H1 (cell line): ENCODE measurements at regions not wholly inside any gene's neighbourhood (a gene's known extent, or its start where the extent isn't known, plus 50 kb on each side); places are given as distances from the start of the nearest gene placed in this dataset.

Source experiments
- CTCF ChIA-PET: fragments of 300-600 bp; sonication (Branson Sonifier 250); formaldehyde crosslinking; loops from one replicate; lab custom pipeline; 2021; ENCODE audit not compliant: partially characterized antibody; lab: Charles Lee
- POLR2A ChIA-PET: fragments of 300-600 bp; sonication (Branson Sonifier 250); formaldehyde crosslinking; loops from one replicate; lab custom pipeline; 2021; ENCODE audit warnings: inconsistent platforms; ENCODE audit not compliant: partially characterized antibody; lab: Charles Lee
- DNase-seq, 2 experiments: peaks; one replicate each; pipeline versions ENCODE4 v3.0.0 to v3.0.0-alpha.2; 2010 to 2022; ENCODE audit warnings: low spot score in 2 of 2, low read depth in 1 of 2, mixed read lengths in 1 of 2
- FAIRE-seq: peaks from 2 replicates; lab custom pipeline; 2011; peaks lifted over from hg19 to GRCh38; lab: Jason Lieb, UNC
- H2AFZ ChIP-seq: 2 replicates; pipeline ENCODE4 v1.8.1; 2012; ENCODE audit warnings: low read length, inconsistent platforms
- H2AK5ac ChIP-seq: 2 replicates; pipeline ENCODE4 v1.6.1; 2013; ENCODE audit warnings: low read depth, low read length
- H2BK120ac ChIP-seq: replicated peaks from 2 replicates; pipeline ENCODE3; 2013; ENCODE audit warnings: low read depth, low read length, inconsistent platforms
- H2BK12ac ChIP-seq: 2 replicates; pipeline ENCODE4 v1.6.1; 2013; ENCODE audit warnings: low read depth, low read length
- H2BK15ac ChIP-seq: 2 replicates; pipeline ENCODE4 v1.6.1; 2013; ENCODE audit warnings: low read length
- H2BK20ac ChIP-seq: 2 replicates; pipeline ENCODE4 v1.6.1; 2013; ENCODE audit warnings: low read length
- H2BK5ac ChIP-seq: 2 replicates; pipeline ENCODE4 v1.6.1; 2013; ENCODE audit warnings: low read depth, low read length
- H3K14ac ChIP-seq: 2 replicates; pipeline ENCODE4 v1.6.1; 2013; ENCODE audit warnings: inconsistent platforms; ENCODE audit not compliant: insufficient read length
- H3K18ac ChIP-seq: 2 replicates; pipeline ENCODE4 v1.6.1; 2013; ENCODE audit warnings: low read length; ENCODE audit errors: extremely low read depth
- H3K23ac ChIP-seq: 2 replicates; pipeline ENCODE4 v1.6.1; 2013; ENCODE audit warnings: inconsistent platforms; ENCODE audit not compliant: insufficient read length
- H3K23me2 ChIP-seq: 2 replicates; pipeline ENCODE4 v1.6.1; 2013; ENCODE audit warnings: low read depth, low read length
- H3K27ac ChIP-seq: 2 replicates; pipeline ENCODE4 v1.6.1; 2011; ENCODE audit warnings: low read depth, low read length, inconsistent platforms
- H3K27me3 ChIP-seq, 4 experiments: replicated peaks in 1 of 4; 1 replicate in 1 of 4; 2 replicates in 3 of 4; pipeline versions ENCODE4 v1.6.1 to v1.8.1; 2011 to 2013; ENCODE audit warnings: low read length in 3 of 4, mild to moderate bottlenecking in 3 of 4, inconsistent platforms in 2 of 4, mixed read lengths in 2 of 4, moderate library complexity in 1 of 4; ENCODE audit not compliant: control insufficient read depth in 3 of 4, insufficient read depth in 3 of 4; ENCODE audit errors: extremely low read depth in 1 of 4
- H3K36me3 ChIP-seq, 4 experiments: 2 replicates each; pipeline versions ENCODE4 v1.6.1 to v1.8.1; 2011 to 2013; ENCODE audit warnings: mild to moderate bottlenecking in 4 of 4, low read length in 3 of 4, moderate library complexity in 2 of 4, control low read depth in 1 of 4, inconsistent platforms in 1 of 4; ENCODE audit not compliant: insufficient read depth in 4 of 4, control insufficient read depth in 2 of 4
- H3K4ac ChIP-seq: replicated peaks from 2 replicates; pipeline ENCODE3; 2013; ENCODE audit warnings: low read length, low read depth, mixed read lengths, inconsistent platforms; ENCODE audit not compliant: insufficient read length
- H3K4me1 ChIP-seq, 4 experiments: replicated peaks in 1 of 4; 1 replicate in 1 of 4; 2 replicates in 3 of 4; pipeline versions ENCODE4 v1.6.1 to v1.8.1; 2011 to 2013; ENCODE audit warnings: low read length in 3 of 4, inconsistent platforms in 2 of 4, mixed read lengths in 1 of 4; ENCODE audit not compliant: insufficient read depth in 4 of 4, control insufficient read depth in 3 of 4
- H3K4me2 ChIP-seq, 2 experiments: 2 replicates each; pipeline versions ENCODE4 v1.6.1 to v1.8.1; 2011 to 2013; ENCODE audit warnings: low read depth in 2 of 2, low read length in 2 of 2, control low read depth in 1 of 2, inconsistent platforms in 1 of 2, mild to moderate bottlenecking in 1 of 2; ENCODE audit not compliant: insufficient read depth in 1 of 2
- H3K4me3 ChIP-seq, 4 experiments: fragments of 200-600, 300-600 bp in 1 of 4; sonication (generic), shearing (Covaris generic), sonication (Bioruptor Twin) in 1 of 4; 2 replicates each; pipeline versions ENCODE4 v1.5.1 to v1.8.1; 2011 to 2016; ENCODE audit warnings: low read length in 4 of 4, low read depth in 3 of 4, control low read depth in 2 of 4, inconsistent platforms in 2 of 4, mild to moderate bottlenecking in 2 of 4, mixed read lengths in 1 of 4, moderate library complexity in 1 of 4; ENCODE audit not compliant: insufficient read depth in 2 of 4; ENCODE audit errors: extremely low read depth in 1 of 4
- H3K56ac ChIP-seq: replicated peaks from 2 replicates; pipeline ENCODE3; 2013; ENCODE audit warnings: low read depth, mild to moderate bottlenecking, mixed read lengths, low read length, inconsistent platforms; ENCODE audit not compliant: insufficient read length
- H3K79me1 ChIP-seq: 2 replicates; pipeline ENCODE4 v1.6.1; 2013; ENCODE audit warnings: low read depth, low read length, control low read depth
- H3K79me2 ChIP-seq, 2 experiments: 2 replicates each; pipeline versions ENCODE4 v1.6.1 to v1.8.1; 2012 to 2013; ENCODE audit warnings: low read length in 2 of 2, mild to moderate bottlenecking in 2 of 2, inconsistent platforms in 1 of 2; ENCODE audit not compliant: insufficient read depth in 2 of 2, control insufficient read depth in 1 of 2
- H3K9ac ChIP-seq, 4 experiments: replicated peaks in 1 of 4; 1 replicate in 1 of 4; 2 replicates in 3 of 4; pipeline versions ENCODE4 v1.6.1 to v1.8.1; 2011 to 2013; ENCODE audit warnings: low read depth in 3 of 4, low read length in 3 of 4, control low read depth in 2 of 4, mild to moderate bottlenecking in 2 of 4, moderate library complexity in 2 of 4, inconsistent platforms in 1 of 4; ENCODE audit errors: extremely low read depth in 1 of 4
- H3K9me3 ChIP-seq, 2 experiments: 2 replicates each; pipeline versions ENCODE4 v1.6.1 to v1.8.1; 2012 to 2013; ENCODE audit warnings: mild to moderate bottlenecking in 2 of 2, moderate library complexity in 2 of 2, control low read depth in 1 of 2, inconsistent platforms in 1 of 2, low read depth in 1 of 2, low read length in 1 of 2, mixed read lengths in 1 of 2; ENCODE audit not compliant: insufficient read depth in 2 of 2
- H4K20me1 ChIP-seq, 2 experiments: replicated peaks in 1 of 2; 2 replicates each; pipeline versions ENCODE3 to v1.8.1; 2011 to 2013; ENCODE audit warnings: inconsistent platforms in 2 of 2, low read length in 2 of 2, mild to moderate bottlenecking in 1 of 2; ENCODE audit not compliant: insufficient read depth in 2 of 2, control insufficient read depth in 1 of 2
- H4K5ac ChIP-seq: 2 replicates; pipeline ENCODE4 v1.6.1; 2013; ENCODE audit warnings: low read length, low read depth, mixed read lengths, inconsistent platforms; ENCODE audit not compliant: insufficient read length
- H4K8ac ChIP-seq: 2 replicates; pipeline ENCODE4 v1.8.0; 2013; ENCODE audit warnings: mild to moderate bottlenecking, moderate library complexity, low read length, inconsistent platforms; ENCODE audit not compliant: insufficient read depth; ENCODE audit errors: extremely low read depth
- H4K91ac ChIP-seq: replicated peaks from 2 replicates; pipeline ENCODE3; 2013; ENCODE audit warnings: low read length, mixed read lengths, inconsistent platforms; ENCODE audit not compliant: insufficient read length
- HDAC6 ChIP-seq: IDR thresholded peaks from one replicate; pipeline ENCODE4 v1.7.1; 2012; ENCODE audit warnings: low read depth, mild to moderate bottlenecking, inconsistent platforms, low read length, moderate library complexity
- JUND ChIP-seq: IDR thresholded peaks from 2 replicates; pipeline ENCODE4 v1.6.1; 2011; ENCODE audit warnings: mild to moderate bottlenecking, improper control_type of control experiment, low read length
- WGBS, 2 experiments: shearing (Covaris generic) in 1 of 2; methylation state at CpG; one replicate each; pipeline versions ENCODE4 v1.1.6 to v1.1.7; 2013 to 2015; ENCODE audit warnings: low lambda C conversion rate in 2 of 2, mixed read lengths in 2 of 2, inconsistent platforms in 1 of 2, low coverage in 1 of 2, missing lambda C conversion rate in 1 of 2; ENCODE audit not compliant: insufficient replicate concordance in 2 of 2, insufficient coverage in 1 of 2, insufficient read length in 1 of 2; ENCODE audit errors: extremely low coverage in 1 of 2, missing lambda C conversion rate in 1 of 2; 5-methylcytosine and 5-hydroxymethylcytosine counted together

- Histone ChIP-seq H3K27ac (no peak overlapping the region), H2BK20ac (no peak overlapping the region), H3K4me3 (no peak overlapping the region), H4K20me1 (no peaks in the 10 kb centered on the region), H2BK5ac (no peak overlapping the region), H3K14ac (no peak overlapping the region), H3K56ac (no peak overlapping the region), H3K23me2 (no peaks in the 10 kb centered on the region), H4K5ac (no peak overlapping the region), H3K27me3 (no peaks in the 10 kb centered on the region), H3K9me3 (no peaks in the 10 kb centered on the region), H3K4me2 (no peak overlapping the region), H3K79me2 (no peaks in the 10 kb centered on the region), H3K18ac (no peak overlapping the region), H3K36me3 (no peaks in the 10 kb centered on the region), H2AFZ (0 out of 2 replicates have a peak overlapping the region, but pooled peaks have one; percentile 47), H2AK5ac (no peak overlapping the region), H3K4me1 (no peaks in the 10 kb centered on the region), H4K91ac (no peak overlapping the region), H4K8ac (no peak overlapping the region), H3K4ac (no peak overlapping the region), H2BK12ac (no peak overlapping the region), H3K23ac (no peak overlapping the region), H3K79me1 (no peaks in the 10 kb centered on the region), H3K9ac (no peak overlapping the region), H2BK120ac (no peak overlapping the region), H2BK15ac (no peak overlapping the region)
- DNase-seq: no peak
- WGBS, 2 experiments: 95% methylated on average over 1 of the region's 1 CpG; no CpG with 5 or more reads in 1 of the 2 experiments
- CTCF ChIA-PET: interaction anchor here (0.6 kb wide), 1 partner anchor 185 kb away, joined by 3 read pairs; no protein-coding TSS in a partner anchor
- POLR2A ChIA-PET: no interaction called here
- no peak for TF ChIP-seq HDAC6
- no peak for TF ChIP-seq JUND
- FAIRE-seq: no peak
These were observed 946.7 kb upstream of the ACVR2A start for GRCh38 chr2:146898083-146898482.
